ENCODE measurements at regions not wholly inside any gene's neighbourhood (a gene's known extent, or its start where the extent isn't known, plus 50 kb on each side); places are given as distances from the start of the nearest gene placed in this dataset.

DNA sequence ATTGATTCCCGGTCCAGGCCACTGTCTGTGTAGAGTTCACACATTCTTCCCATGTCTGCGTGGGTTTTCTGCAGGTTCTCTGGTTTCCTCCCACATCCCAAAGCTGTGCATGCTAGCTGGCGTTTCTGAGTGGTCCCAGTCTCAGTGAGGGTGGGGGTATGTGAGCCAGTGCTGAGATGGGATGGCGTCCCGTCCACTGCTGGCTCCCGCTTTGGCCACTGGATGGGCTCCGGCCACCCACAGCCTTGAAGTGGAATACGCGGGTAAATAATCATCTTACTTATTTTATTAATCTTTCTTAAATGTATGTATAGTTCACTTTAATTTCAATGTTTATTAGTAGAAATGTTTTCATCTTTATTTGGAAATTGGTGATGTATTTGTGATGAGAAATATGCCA lies 343.5 kb upstream of the MANEA start:
- TF ChIP-seq EZH2 (IDR thresholded peaks at IDR 0.05; ENCODE audit: low read depth, unreplicated experiment) (no peak), POLR2AphosphoS5 (IDR thresholded peaks at IDR 0.05; ENCODE audit: low read depth) (no peak), EZH2phosphoT487 (IDR thresholded peaks at IDR 0.05; ENCODE audit: unreplicated experiment) (no peak), ETS1 (IDR thresholded peaks at IDR 0.05) (no peak), CREB1 (CRISPR knock-in tag; IDR thresholded peaks at IDR 0.05; ENCODE audit: low read depth) (no peak)
- TF ChIP-seq, protein P1, sequence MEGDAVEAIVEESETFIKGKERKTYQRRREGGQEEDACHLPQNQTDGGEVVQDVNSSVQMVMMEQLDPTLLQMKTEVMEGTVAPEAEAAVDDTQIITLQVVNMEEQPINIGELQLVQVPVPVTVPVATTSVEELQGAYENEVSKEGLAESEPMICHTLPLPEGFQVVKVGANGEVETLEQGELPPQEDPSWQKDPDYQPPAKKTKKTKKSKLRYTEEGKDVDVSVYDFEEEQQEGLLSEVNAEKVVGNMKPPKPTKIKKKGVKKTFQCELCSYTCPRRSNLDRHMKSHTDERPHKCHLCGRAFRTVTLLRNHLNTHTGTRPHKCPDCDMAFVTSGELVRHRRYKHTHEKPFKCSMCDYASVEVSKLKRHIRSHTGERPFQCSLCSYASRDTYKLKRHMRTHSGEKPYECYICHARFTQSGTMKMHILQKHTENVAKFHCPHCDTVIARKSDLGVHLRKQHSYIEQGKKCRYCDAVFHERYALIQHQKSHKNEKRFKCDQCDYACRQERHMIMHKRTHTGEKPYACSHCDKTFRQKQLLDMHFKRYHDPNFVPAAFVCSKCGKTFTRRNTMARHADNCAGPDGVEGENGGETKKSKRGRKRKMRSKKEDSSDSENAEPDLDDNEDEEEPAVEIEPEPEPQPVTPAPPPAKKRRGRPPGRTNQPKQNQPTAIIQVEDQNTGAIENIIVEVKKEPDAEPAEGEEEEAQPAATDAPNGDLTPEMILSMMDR (conservative IDR thresholded peaks at IDR 0.05; ENCODE audit: low read depth in 2 of 2), result no peak

All from GM23338 (cell line).